ENCODE measurements at regions not wholly inside any gene's neighbourhood (a gene's known extent, or its start where the extent isn't known, plus 50 kb on each side); places are given as distances from the start of the nearest gene placed in this dataset.
"Not testable (repeated sequence)": the region's sequence is repeated elsewhere in the genome, so short reads cannot be mapped to it uniquely, and the experiment has no call there.

DNA sequence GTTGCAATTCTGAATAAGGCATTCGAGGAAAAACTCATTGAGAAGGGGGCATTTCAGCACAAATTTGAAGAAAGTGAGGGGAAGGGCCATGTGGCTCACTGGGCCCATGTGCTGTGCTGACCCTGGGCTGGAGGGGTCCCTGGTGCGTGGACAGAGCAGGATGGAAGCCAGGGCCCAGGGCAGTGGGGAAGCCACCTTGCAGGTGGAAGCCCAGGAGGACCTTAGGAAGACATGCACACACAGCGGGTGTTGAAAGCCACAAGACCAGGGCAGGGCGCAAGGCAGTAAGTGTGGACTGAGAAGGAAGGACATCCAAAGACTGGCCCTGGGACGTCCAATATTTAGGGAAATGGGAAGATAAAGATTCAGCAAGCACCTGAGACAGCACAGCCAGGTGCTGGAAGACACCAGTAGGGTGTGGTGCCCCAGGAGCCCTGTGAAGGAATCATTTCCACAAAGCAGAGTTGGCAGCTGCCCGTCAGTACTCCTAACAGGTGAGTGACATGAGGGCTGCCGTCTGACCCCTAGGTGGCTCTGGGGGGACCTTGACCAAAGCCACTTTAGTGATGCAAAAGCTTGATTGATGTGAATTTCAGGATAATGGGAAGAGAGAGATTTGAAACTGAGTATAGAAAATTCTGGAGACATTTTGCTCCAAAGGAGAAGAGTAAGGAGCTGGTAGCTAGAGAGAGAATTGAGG lies 254.4 kb upstream of the EXOC2 start:
- FAIRE-seq (no peak), DNase-seq (ENCODE audit: insufficient read length, low spot score) (no peak)
- TF ChIP-seq SPI1 (IDR thresholded peaks at IDR 0.05; ENCODE audit: low read depth, low read length): no peak
- no peak for TF ChIP-seq POLR2A (IDR thresholded peaks at IDR 0.05; ENCODE audit: low read depth, low read length)
- no peak for TF ChIP-seq POLR2AphosphoS5 (IDR thresholded peaks at IDR 0.05; ENCODE audit: low read depth, low read length)
- no peak for TF ChIP-seq TAF1 (IDR thresholded peaks at IDR 0.05; ENCODE audit: low read depth, low read length)
- TF ChIP-seq POU2F2 (IDR thresholded peaks at IDR 0.05; ENCODE audit: low read depth, low read length): no peak
- TF ChIP-seq PAX5 (IDR thresholded peaks at IDR 0.05; ENCODE audit: insufficient read depth, low read length, severe bottlenecking): no peak

- no peak for DNase-seq (ENCODE audit: insufficient read length, low spot score)
- no peak for FAIRE-seq
Measured at GRCh38 chr6:946546-946945, 253.6 kb upstream of the EXOC2 start.

GRCh38 chr6:939526-940252 lies 246.8 kb upstream of the EXOC2 start:
- FAIRE-seq (no peak), DNase-seq (ENCODE audit: insufficient read length, low spot score) (no peak)
- TF ChIP-seq PAX5 (IDR thresholded peaks at IDR 0.05; ENCODE audit: insufficient read depth, low read length, severe bottlenecking) (no peak), POLR2AphosphoS5 (IDR thresholded peaks at IDR 0.05; ENCODE audit: low read depth, low read length) (no peak), TAF1 (IDR thresholded peaks at IDR 0.05; ENCODE audit: low read depth, low read length) (no peak), SPI1 (IDR thresholded peaks at IDR 0.05; ENCODE audit: low read depth, low read length) (no peak), POLR2A (IDR thresholded peaks at IDR 0.05; ENCODE audit: low read depth, low read length) (no peak), POU2F2 (IDR thresholded peaks at IDR 0.05; ENCODE audit: low read depth, low read length) (no peak)

More at GRCh38 chr6:946546-946945, 253.6 kb upstream of the EXOC2 start:
- no peak for TF ChIP-seq POU2F2 (IDR thresholded peaks at IDR 0.05; ENCODE audit: low read depth, low read length)
- no peak for TF ChIP-seq TAF1 (IDR thresholded peaks at IDR 0.05; ENCODE audit: low read depth, low read length)
- TF ChIP-seq POLR2A (IDR thresholded peaks at IDR 0.05; ENCODE audit: low read depth, low read length): no peak
- no peak for TF ChIP-seq PAX5 (IDR thresholded peaks at IDR 0.05; ENCODE audit: insufficient read depth, low read length, severe bottlenecking)
- TF ChIP-seq SPI1 (IDR thresholded peaks at IDR 0.05; ENCODE audit: low read depth, low read length): no peak
- no peak for TF ChIP-seq POLR2AphosphoS5 (IDR thresholded peaks at IDR 0.05; ENCODE audit: low read depth, low read length)

- FAIRE-seq (no peak), DNase-seq (ENCODE audit: insufficient read length, low spot score) (no peak)
- no peak for TF ChIP-seq PAX5 (IDR thresholded peaks at IDR 0.05; ENCODE audit: insufficient read depth, low read length, severe bottlenecking)
- no peak for TF ChIP-seq POLR2AphosphoS5 (IDR thresholded peaks at IDR 0.05; ENCODE audit: low read depth, low read length)
- TF ChIP-seq TAF1 (IDR thresholded peaks at IDR 0.05; ENCODE audit: low read depth, low read length): no peak
- no peak for TF ChIP-seq POU2F2 (IDR thresholded peaks at IDR 0.05; ENCODE audit: low read depth, low read length)
- no peak for TF ChIP-seq POLR2A (IDR thresholded peaks at IDR 0.05; ENCODE audit: low read depth, low read length)
- no peak for TF ChIP-seq SPI1 (IDR thresholded peaks at IDR 0.05; ENCODE audit: low read depth, low read length)
Measured at GRCh38 chr6:938916-939315, 246.0 kb upstream of the EXOC2 start.

DNA sequence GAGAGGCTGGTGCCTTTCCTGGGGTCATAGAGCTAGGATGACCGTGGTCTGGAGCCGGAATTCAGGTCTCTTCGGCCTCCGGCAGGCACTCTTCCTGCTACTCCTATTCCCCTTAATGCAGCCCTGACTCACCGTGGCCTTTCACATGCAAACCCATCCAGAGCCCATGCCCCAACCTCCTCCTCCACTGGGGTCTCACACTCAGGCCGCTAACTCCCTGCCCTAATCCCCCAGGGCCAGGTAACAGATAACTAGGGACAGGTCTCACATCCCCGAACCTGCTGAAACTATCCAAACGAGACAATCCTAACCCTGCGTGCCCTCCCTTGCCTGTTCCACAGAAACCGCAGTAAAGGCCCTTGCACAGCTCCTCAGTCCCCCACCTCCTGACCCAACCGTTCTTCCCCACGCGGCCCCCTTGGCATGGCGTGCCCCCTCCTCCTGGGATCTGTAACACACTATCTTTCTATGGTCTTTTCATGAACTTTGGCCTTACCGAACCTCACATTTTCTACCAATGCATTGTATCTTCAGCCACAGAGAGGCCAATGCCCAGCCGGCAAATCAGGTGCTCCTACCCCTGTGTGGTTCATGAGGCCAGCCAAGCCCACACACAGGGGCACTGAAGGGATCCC lies 245.4 kb upstream of the EXOC2 start:
- DNase-seq (ENCODE audit: insufficient read length, low spot score): no peak
- no peak for FAIRE-seq
- TF ChIP-seq TAF1 (IDR thresholded peaks at IDR 0.05; ENCODE audit: low read depth, low read length) (no peak), PAX5 (IDR thresholded peaks at IDR 0.05; ENCODE audit: insufficient read depth, low read length, severe bottlenecking) (no peak), POU2F2 (IDR thresholded peaks at IDR 0.05; ENCODE audit: low read depth, low read length) (no peak)

GRCh38 chr6:935582-935981 lies 242.6 kb upstream of the EXOC2 start:
- FAIRE-seq (no peak), DNase-seq (ENCODE audit: insufficient read length, low spot score) (no peak)
- TF ChIP-seq TAF1 (IDR thresholded peaks at IDR 0.05; ENCODE audit: low read depth, low read length) (no peak), SPI1 (IDR thresholded peaks at IDR 0.05; ENCODE audit: low read depth, low read length) (no peak), POU2F2 (IDR thresholded peaks at IDR 0.05; ENCODE audit: low read depth, low read length) (no peak), POLR2AphosphoS5 (IDR thresholded peaks at IDR 0.05; ENCODE audit: low read depth, low read length) (no peak), POLR2A (IDR thresholded peaks at IDR 0.05; ENCODE audit: low read depth, low read length) (no peak), PAX5 (IDR thresholded peaks at IDR 0.05; ENCODE audit: insufficient read depth, low read length, severe bottlenecking) (no peak)

- DNase-seq (ENCODE audit: insufficient read length, low spot score) (no peak), FAIRE-seq (no peak)
- TF ChIP-seq POLR2A (IDR thresholded peaks at IDR 0.05; ENCODE audit: low read depth, low read length) (no peak), POLR2AphosphoS5 (IDR thresholded peaks at IDR 0.05; ENCODE audit: low read depth, low read length) (no peak), POU2F2 (IDR thresholded peaks at IDR 0.05; ENCODE audit: low read depth, low read length) (no peak)
Measured at GRCh38 chr6:934686-935085, 241.7 kb upstream of the EXOC2 start.

DNA sequence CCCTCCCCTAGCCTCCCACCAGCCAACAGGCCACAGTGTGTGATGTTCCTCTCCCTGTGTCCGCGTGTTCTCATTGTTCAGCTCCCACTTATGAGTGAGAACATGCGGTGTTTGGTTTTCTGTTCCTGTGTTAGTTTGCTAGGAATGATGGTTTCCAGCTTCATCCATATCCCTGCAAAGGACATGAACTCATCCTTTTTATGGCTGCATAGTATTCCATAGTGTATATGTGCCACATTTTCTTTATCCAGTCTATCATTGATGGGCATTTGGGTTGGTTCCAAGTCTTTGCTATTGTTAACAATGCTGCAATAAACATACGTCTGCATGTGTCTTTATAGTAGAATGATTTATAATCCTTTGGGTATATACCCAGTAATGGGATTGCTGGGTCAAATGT lies 239.0 kb upstream of the EXOC2 start:
- not testable (repeated sequence) for DNase-seq (ENCODE audit: insufficient read length, low spot score); FAIRE-seq

GRCh38 chr6:927157-927556 lies 234.2 kb upstream of the EXOC2 start:
- DNase-seq (ENCODE audit: insufficient read length, low spot score) (no peak), FAIRE-seq (no peak)
- TF ChIP-seq POU2F2 (IDR thresholded peaks at IDR 0.05; ENCODE audit: low read depth, low read length): no peak
- no peak for TF ChIP-seq PAX5 (IDR thresholded peaks at IDR 0.05; ENCODE audit: insufficient read depth, low read length, severe bottlenecking)
- no peak for TF ChIP-seq SPI1 (IDR thresholded peaks at IDR 0.05; ENCODE audit: low read depth, low read length)
- no peak for TF ChIP-seq TAF1 (IDR thresholded peaks at IDR 0.05; ENCODE audit: low read depth, low read length)
- no peak for TF ChIP-seq POLR2AphosphoS5 (IDR thresholded peaks at IDR 0.05; ENCODE audit: low read depth, low read length)
- TF ChIP-seq POLR2A (IDR thresholded peaks at IDR 0.05; ENCODE audit: low read depth, low read length): no peak
